ENCODE measurements at regions not wholly inside any gene's neighbourhood (a gene's known extent, or its start where the extent isn't known, plus 50 kb on each side); places are given as distances from the start of the nearest gene placed in this dataset.

- no peak overlapping the region for H3K4me2 ChIP-seq (ENCODE audit: insufficient read depth in 1 of 2, low read depth in 2 of 2, low read length in 2 of 2)
- no peak overlapping the region for H4K8ac ChIP-seq (ENCODE audit: extremely low read depth, insufficient read depth, low read length)
- H3K56ac ChIP-seq (replicated peaks; ENCODE audit: insufficient read length, low read depth, low read length) = no peak overlapping the region
- 89% methylated on average over 4 of the region's 4 CpGs; no CpG with 5 or more reads in 1 of the 2 experiments for WGBS, 2 experiments (ENCODE audit: extremely low coverage in 1 of 2, insufficient coverage in 1 of 2, insufficient read length in 1 of 2, insufficient replicate concordance in 2 of 2, low coverage in 1 of 2, low lambda C conversion rate in 2 of 2, missing lambda C conversion rate in 1 of 2)
- no peak overlapping the region for H3K4ac ChIP-seq (replicated peaks; ENCODE audit: insufficient read length, low read depth, low read length)
- no peak overlapping the region for H4K5ac ChIP-seq (ENCODE audit: insufficient read length, low read depth, low read length)
- no peak overlapping the region for H3K27ac ChIP-seq (ENCODE audit: low read depth, low read length)
- H2AK5ac ChIP-seq (ENCODE audit: low read depth, low read length) = no peak overlapping the region
- no peak overlapping the region for H3K4me3 ChIP-seq (ENCODE audit: extremely low read depth in 1 of 4, insufficient read depth in 2 of 4, low read depth in 3 of 4, low read length in 4 of 4)
- no peak overlapping the region for H3K9ac ChIP-seq (replicated peaks in 1 of 4; ENCODE audit: extremely low read depth in 1 of 4, low read depth in 3 of 4, low read length in 3 of 4)
- no peak overlapping the region for H2BK12ac ChIP-seq (ENCODE audit: low read depth, low read length)
- H2BK15ac ChIP-seq (ENCODE audit: low read length) = no peak overlapping the region
- no peaks in the 10 kb centered on the region for H4K20me1 ChIP-seq (replicated peaks in 1 of 2; ENCODE audit: control insufficient read depth in 1 of 2, insufficient read depth in 2 of 2, low read length in 2 of 2)
- H3K36me3 ChIP-seq (ENCODE audit: control insufficient read depth in 2 of 4, insufficient read depth in 4 of 4, low read length in 3 of 4) = no peaks in the 10 kb centered on the region
- no peak overlapping the region for H3K14ac ChIP-seq (ENCODE audit: insufficient read length)
- no peak overlapping the region for H2AFZ ChIP-seq (ENCODE audit: low read length)
- H3K18ac ChIP-seq (ENCODE audit: extremely low read depth, low read length) = no peak overlapping the region
- H3K79me1 ChIP-seq (ENCODE audit: low read depth, low read length) = no peaks in the 10 kb centered on the region
- H3K9me3 ChIP-seq (ENCODE audit: insufficient read depth in 2 of 2, low read depth in 1 of 2, low read length in 1 of 2) = peaks cover 10 to 12% of the 10 kb centered on the region in 2 experiments; a peak in 3 of 4 replicates
- H2BK5ac ChIP-seq (ENCODE audit: low read depth, low read length) = no peak overlapping the region
- no peak for DNase-seq (ENCODE audit: low read depth in 1 of 2, low spot score in 2 of 2)
- ChIA-PET CTCF (ENCODE audit: partially characterized antibody) (no interaction called here), POLR2A (ENCODE audit: partially characterized antibody) (no interaction called here)
- H3K27me3 ChIP-seq (replicated peaks in 1 of 4; ENCODE audit: control insufficient read depth in 3 of 4, extremely low read depth in 1 of 4, insufficient read depth in 3 of 4, low read length in 3 of 4) = no peaks in the 10 kb centered on the region
- H2BK120ac ChIP-seq (replicated peaks; ENCODE audit: low read depth, low read length) = no peak overlapping the region
- H4K91ac ChIP-seq (replicated peaks; ENCODE audit: insufficient read length, low read length) = no peak overlapping the region
- H3K23me2 ChIP-seq (ENCODE audit: low read depth, low read length) = no peaks in the 10 kb centered on the region; the same call in 1 of the 2 replicates
- no peak overlapping the region for H3K23ac ChIP-seq (ENCODE audit: insufficient read length)
- H3K4me1 ChIP-seq (replicated peaks in 1 of 4; ENCODE audit: control insufficient read depth in 3 of 4, insufficient read depth in 4 of 4, low read length in 3 of 4) = no peaks in the 10 kb centered on the region
- no peak for FAIRE-seq
- no peaks in the 10 kb centered on the region for H3K79me2 ChIP-seq (ENCODE audit: control insufficient read depth in 1 of 2, insufficient read depth in 2 of 2, low read length in 2 of 2)
- no peak overlapping the region for H2BK20ac ChIP-seq (ENCODE audit: low read length)
- TF ChIP-seq USF2 (IDR thresholded peaks at IDR 0.05; ENCODE audit: low read length) (no peak), EZH2 (IDR thresholded peaks at IDR 0.05; ENCODE audit: low read depth, low read length, severe bottlenecking) (no peak), BACH1 (IDR thresholded peaks at IDR 0.05; ENCODE audit: low read length) (no peak)
Measured at GRCh38 chr4:12672303-12672702, 811.8 kb downstream of the RAB28 start.
